ENCODE measurements at regions not wholly inside any gene's neighbourhood (a gene's known extent, or its start where the extent isn't known, plus 50 kb on each side); places are given as distances from the start of the nearest gene placed in this dataset.

GRCh38 chr14:54189333-54189732 is 207.5 kb upstream of the CDKN3 start:
- H3K4me2 ChIP-seq: peak overlapping the region; percentile 32; the same call in 1 of the 2 replicates
- POLR2A ChIA-PET (ENCODE audit: unreplicated experiment): no interaction called here
- H3K4me1 ChIP-seq (replicated peaks; ENCODE audit: insufficient read depth): peaks cover 11% of the 10 kb centered on the region; the same call in 1 of the 2 replicates
- no peaks in the 10 kb centered on the region for H3K79me2 ChIP-seq (ENCODE audit: low read depth)
- no peak overlapping the region for H3K4me3 ChIP-seq
- TF ChIP-seq EZH2 (IDR thresholded peaks at IDR 0.05; ENCODE audit: low read depth): no peak
- TF ChIP-seq CTCF (conservative IDR thresholded peaks at IDR 0.05): no peak
- H3K9me3 ChIP-seq (ENCODE audit: insufficient read depth, low read depth): peaks cover 10% of the 10 kb centered on the region
- intact Hi-C loops (cut with micrococcal nuclease; ENCODE audit: unreplicated experiment): no loop called here
- peak overlapping the region; percentile 17; the same call in 1 of the 2 replicates for H3K27ac ChIP-seq
- H3K27me3 ChIP-seq (ENCODE audit: insufficient read depth, low read depth): no peaks in the 10 kb centered on the region
- H2AFZ ChIP-seq: no peak overlapping the region; the same call in 1 of the 2 replicates
- no TSS peak for BruUV-seq (replicated peaks)
- H4K20me1 ChIP-seq (ENCODE audit: insufficient read depth): no peaks in the 10 kb centered on the region
- H3K9me2 ChIP-seq (ENCODE audit: insufficient read depth): no peaks in the 10 kb centered on the region
- CTCF ChIA-PET: no interaction called here
- DNase-seq: no peak
- no peaks in the 10 kb centered on the region for H3F3A ChIP-seq (ENCODE audit: insufficient read depth, low read depth)
- H3K36me3 ChIP-seq (ENCODE audit: low read depth): no peaks in the 10 kb centered on the region

GRCh38 chr14:54189748-54190354 is 207.0 kb upstream of the CDKN3 start:
- no peaks in the 10 kb centered on the region for H3K36me3 ChIP-seq (ENCODE audit: low read depth)
- no peaks in the 10 kb centered on the region for H3K27me3 ChIP-seq (ENCODE audit: insufficient read depth, low read depth)
- H3K9me3 ChIP-seq (ENCODE audit: insufficient read depth, low read depth): peaks cover 10% of the 10 kb centered on the region
- H3F3A ChIP-seq (ENCODE audit: insufficient read depth, low read depth): no peaks in the 10 kb centered on the region
- no peaks in the 10 kb centered on the region for H3K9me2 ChIP-seq (ENCODE audit: insufficient read depth)
- H2AFZ ChIP-seq: no peak overlapping the region
- BruUV-seq (replicated peaks): no TSS peak
- ChIA-PET POLR2A (ENCODE audit: unreplicated experiment) (no interaction called here), CTCF (no interaction called here)
- H3K4me2 ChIP-seq: peak overlapping the region; percentile 32; the same call in 1 of the 2 replicates
- H3K27ac ChIP-seq: peak overlapping the region; percentile 38; the same call in 1 of the 2 replicates
- DNase-seq: peak; percentile 27 to 36
- no peaks in the 10 kb centered on the region for H4K20me1 ChIP-seq (ENCODE audit: insufficient read depth)
- TF ChIP-seq CTCF (conservative IDR thresholded peaks at IDR 0.05) (no peak), EZH2 (IDR thresholded peaks at IDR 0.05; ENCODE audit: low read depth) (no peak)
- no peaks in the 10 kb centered on the region for H3K79me2 ChIP-seq (ENCODE audit: low read depth)
- no peak overlapping the region for H3K4me3 ChIP-seq
- H3K4me1 ChIP-seq (replicated peaks; ENCODE audit: insufficient read depth): peaks cover 11% of the 10 kb centered on the region; the same call in 1 of the 2 replicates
- intact Hi-C loops (cut with micrococcal nuclease; ENCODE audit: unreplicated experiment): no loop called here

- BruUV-seq (replicated peaks): no TSS peak
Measured at GRCh38 chr14:54191846-54192245, 205.0 kb upstream of the CDKN3 start.

More at GRCh38 chr14:54191846-54192245, 205.0 kb upstream of the CDKN3 start:
- no peaks in the 10 kb centered on the region for H3F3A ChIP-seq (ENCODE audit: insufficient read depth, low read depth)
- H3K79me2 ChIP-seq (ENCODE audit: low read depth): no peaks in the 10 kb centered on the region
- ChIA-PET CTCF (no interaction called here), POLR2A (ENCODE audit: unreplicated experiment) (no interaction called here)
- no peak overlapping the region for H2AFZ ChIP-seq
- H3K9me3 ChIP-seq (ENCODE audit: insufficient read depth, low read depth): peaks cover 10% of the 10 kb centered on the region
- H3K27ac ChIP-seq: no peak overlapping the region
- H3K27me3 ChIP-seq (ENCODE audit: insufficient read depth, low read depth): no peaks in the 10 kb centered on the region
- no peak for TF ChIP-seq EZH2 (IDR thresholded peaks at IDR 0.05; ENCODE audit: low read depth)
- TF ChIP-seq CTCF (conservative IDR thresholded peaks at IDR 0.05): no peak
- peaks cover 11% of the 10 kb centered on the region; the same call in 1 of the 2 replicates for H3K4me1 ChIP-seq (replicated peaks; ENCODE audit: insufficient read depth)
- intact Hi-C loops (cut with micrococcal nuclease; ENCODE audit: unreplicated experiment): no loop called here
- DNase-seq: no peak
- H3K4me3 ChIP-seq: no peak overlapping the region
- H3K36me3 ChIP-seq (ENCODE audit: low read depth): no peaks in the 10 kb centered on the region
- no peaks in the 10 kb centered on the region for H4K20me1 ChIP-seq (ENCODE audit: insufficient read depth)
- H3K9me2 ChIP-seq (ENCODE audit: insufficient read depth): no peaks in the 10 kb centered on the region
- H3K4me2 ChIP-seq: no peak overlapping the region
